ENCODE measurements at regions not wholly inside any gene's neighbourhood (a gene's known extent, or its start where the extent isn't known, plus 50 kb on each side); places are given as distances from the start of the nearest gene placed in this dataset.

DNA sequence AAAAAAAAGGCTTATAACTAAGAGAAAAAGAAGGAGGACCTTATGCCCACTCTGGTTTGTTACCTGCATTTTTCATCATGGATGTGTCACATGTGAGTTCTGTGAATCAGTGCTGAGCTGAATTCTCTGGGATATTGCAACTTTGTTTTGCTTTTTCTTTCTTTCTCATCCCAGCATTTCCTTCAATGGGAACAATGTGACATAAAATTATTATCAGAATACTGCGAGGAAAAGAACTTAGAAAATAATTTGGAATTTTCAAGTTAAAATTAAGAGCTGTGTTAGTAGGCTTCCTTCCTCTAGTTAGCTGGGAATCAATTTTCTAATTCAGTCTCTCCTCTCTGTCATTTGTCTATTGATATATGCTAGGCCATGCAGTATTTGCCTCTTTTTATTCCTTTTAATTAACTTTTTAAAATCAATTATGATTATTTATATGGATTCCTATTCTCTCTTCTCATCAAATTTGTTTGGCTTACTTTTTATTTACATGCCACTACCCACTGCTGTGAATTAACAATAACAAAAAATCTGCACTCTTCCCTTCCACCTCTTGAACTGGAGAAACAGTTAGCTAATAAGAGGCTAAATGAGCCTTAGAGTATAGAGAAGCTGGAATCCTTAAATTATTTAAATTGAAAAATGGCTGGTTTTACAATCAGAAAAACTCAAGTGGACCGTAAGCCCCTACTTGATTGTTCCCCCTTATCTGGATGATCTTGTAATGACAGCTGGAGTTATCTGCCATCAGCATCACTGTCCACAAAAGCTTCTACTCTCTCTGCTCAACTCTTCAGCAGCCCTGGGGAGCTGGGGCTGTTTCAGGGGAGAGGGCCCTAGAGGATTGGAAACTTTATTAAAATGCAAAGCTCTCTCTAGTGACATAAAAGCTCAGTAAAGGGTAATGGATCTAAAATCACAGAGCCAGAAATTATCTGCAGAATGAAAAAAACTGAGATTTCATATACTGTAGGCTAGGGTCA is 95.3 kb upstream of the SOX2 start:
- TF ChIP-seq, protein P1, sequence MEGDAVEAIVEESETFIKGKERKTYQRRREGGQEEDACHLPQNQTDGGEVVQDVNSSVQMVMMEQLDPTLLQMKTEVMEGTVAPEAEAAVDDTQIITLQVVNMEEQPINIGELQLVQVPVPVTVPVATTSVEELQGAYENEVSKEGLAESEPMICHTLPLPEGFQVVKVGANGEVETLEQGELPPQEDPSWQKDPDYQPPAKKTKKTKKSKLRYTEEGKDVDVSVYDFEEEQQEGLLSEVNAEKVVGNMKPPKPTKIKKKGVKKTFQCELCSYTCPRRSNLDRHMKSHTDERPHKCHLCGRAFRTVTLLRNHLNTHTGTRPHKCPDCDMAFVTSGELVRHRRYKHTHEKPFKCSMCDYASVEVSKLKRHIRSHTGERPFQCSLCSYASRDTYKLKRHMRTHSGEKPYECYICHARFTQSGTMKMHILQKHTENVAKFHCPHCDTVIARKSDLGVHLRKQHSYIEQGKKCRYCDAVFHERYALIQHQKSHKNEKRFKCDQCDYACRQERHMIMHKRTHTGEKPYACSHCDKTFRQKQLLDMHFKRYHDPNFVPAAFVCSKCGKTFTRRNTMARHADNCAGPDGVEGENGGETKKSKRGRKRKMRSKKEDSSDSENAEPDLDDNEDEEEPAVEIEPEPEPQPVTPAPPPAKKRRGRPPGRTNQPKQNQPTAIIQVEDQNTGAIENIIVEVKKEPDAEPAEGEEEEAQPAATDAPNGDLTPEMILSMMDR (IDR thresholded peaks at IDR 0.05; ENCODE audit: insufficient read depth, low read length, poor library complexity, severe bottlenecking) = no peak
- no peak for TF ChIP-seq EZH2phosphoT487 (conservative IDR thresholded peaks at IDR 0.05; ENCODE audit: low read length)

Data from SU-DHL-6 (cell line).